ENCODE measurements at regions not wholly inside any gene's neighbourhood (a gene's known extent, or its start where the extent isn't known, plus 50 kb on each side); places are given as distances from the start of the nearest gene placed in this dataset.
"Not testable (repeated sequence)": the region's sequence is repeated elsewhere in the genome, so short reads cannot be mapped to it uniquely, and the experiment has no call there.

GRCh38 chr7:79988653-79989052 is 146.0 kb upstream of the GNAI1 start:
- H3K27ac ChIP-seq, result no peak overlapping the region

GRCh38 chr7:79984210-79984609 is 150.4 kb upstream of the GNAI1 start:
- TF ChIP-seq CTCF (conservative IDR thresholded peaks at IDR 0.05), result no peak
- H3K27ac ChIP-seq, result no peak overlapping the region

More at GRCh38 chr7:79988653-79989052, 146.0 kb upstream of the GNAI1 start:
- no peak for TF ChIP-seq CTCF (conservative IDR thresholded peaks at IDR 0.05)

- H3K27ac ChIP-seq, result no peak overlapping the region
Observed at GRCh38 chr7:79982141-79982770, 152.4 kb upstream of the GNAI1 start.

GRCh38 chr7:79980376-79980775 is 154.3 kb upstream of the GNAI1 start:
- no peak overlapping the region for H3K27ac ChIP-seq
- TF ChIP-seq CTCF (conservative IDR thresholded peaks at IDR 0.05), result no peak

More at GRCh38 chr7:79982141-79982770, 152.4 kb upstream of the GNAI1 start:
- no peak for TF ChIP-seq CTCF (conservative IDR thresholded peaks at IDR 0.05)

- TF ChIP-seq CTCF (conservative IDR thresholded peaks at IDR 0.05), result no peak
- H3K27ac ChIP-seq, result no peak overlapping the region
Observed at GRCh38 chr7:79979437-79979836, 155.2 kb upstream of the GNAI1 start.

GRCh38 chr7:79977481-79977880 is 157.2 kb upstream of the GNAI1 start:
- no peak overlapping the region for H3K27ac ChIP-seq
- TF ChIP-seq CTCF (conservative IDR thresholded peaks at IDR 0.05), result no peak

GRCh38 chr7:79976711-79977020 is 158.0 kb upstream of the GNAI1 start:
- not testable (repeated sequence) for H3K27ac ChIP-seq

- not testable (repeated sequence) for H3K27ac ChIP-seq
Observed at GRCh38 chr7:79975986-79976710, 158.5 kb upstream of the GNAI1 start.
